Activated CD4-positive, alpha-beta T cell treated with anti-CD3 and anti-CD28 coated beads for 1 hour (primary cell): ENCODE measurements at regions not wholly inside any gene's neighbourhood (a gene's known extent, or its start where the extent isn't known, plus 50 kb on each side); places are given as distances from the start of the nearest gene placed in this dataset.
"Not testable (repeated sequence)": the region's sequence is repeated elsewhere in the genome, so short reads cannot be mapped to it uniquely, and the experiment has no call there.

Experiments used
- DNase-seq: peaks from one replicate; pipeline ENCODE4 v3.0.0-alpha.2; 2020

GRCh38 chr13:24563087-24563486 lies 50.5 kb upstream of the PARP4 start:
- no peak for DNase-seq

GRCh38 chr13:24563971-24564370 lies 51.4 kb upstream of the PARP4 start:
- DNase-seq, result not testable (repeated sequence)

DNA sequence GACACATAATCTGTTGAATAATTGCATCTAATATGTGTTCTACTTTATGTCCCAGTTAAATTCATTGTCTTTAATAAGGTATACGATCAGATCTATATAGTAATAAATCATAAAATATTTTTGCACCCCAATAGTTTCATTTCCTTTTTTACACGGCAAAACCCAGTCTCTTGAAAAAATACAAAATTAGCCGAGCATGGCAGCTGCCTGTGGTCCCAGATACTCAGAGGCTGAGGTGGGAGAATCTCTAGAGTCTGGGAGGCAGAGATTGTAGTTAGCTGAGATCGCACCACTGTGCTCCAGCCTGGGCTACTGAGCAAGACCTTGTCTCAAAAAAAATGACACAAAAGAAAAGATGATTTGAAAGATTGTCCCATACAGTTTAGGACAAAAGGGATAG lies 52.3 kb upstream of the PARP4 start:
- DNase-seq, result no peak

GRCh38 chr13:24567593-24567992 lies 55.0 kb upstream of the PARP4 start:
- DNase-seq, result not testable (repeated sequence)

- no peak for DNase-seq
Measured at GRCh38 chr13:24574847-24575246, 62.3 kb upstream of the PARP4 start.

DNA sequence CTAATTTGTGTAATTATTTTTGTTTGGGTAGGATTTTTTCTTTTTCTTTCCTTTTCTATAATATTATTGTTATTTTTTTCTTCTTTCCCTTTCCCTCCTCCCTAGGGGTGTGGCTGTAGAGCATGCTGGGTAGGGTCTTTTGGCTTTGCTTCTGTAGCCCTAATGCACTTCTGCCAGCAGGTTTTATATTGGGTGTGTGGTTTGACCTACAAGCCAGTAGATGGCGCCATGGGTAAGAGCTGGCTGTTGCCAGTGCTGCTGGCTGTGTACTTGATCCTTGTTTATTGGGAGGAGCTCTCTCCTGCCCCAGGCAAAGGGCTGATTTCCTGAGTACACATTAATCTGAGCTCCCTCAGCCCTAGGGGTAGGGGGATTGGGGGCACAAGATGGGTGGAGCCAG lies 67.7 kb upstream of the PARP4 start:
- DNase-seq, result not testable (repeated sequence)

DNA sequence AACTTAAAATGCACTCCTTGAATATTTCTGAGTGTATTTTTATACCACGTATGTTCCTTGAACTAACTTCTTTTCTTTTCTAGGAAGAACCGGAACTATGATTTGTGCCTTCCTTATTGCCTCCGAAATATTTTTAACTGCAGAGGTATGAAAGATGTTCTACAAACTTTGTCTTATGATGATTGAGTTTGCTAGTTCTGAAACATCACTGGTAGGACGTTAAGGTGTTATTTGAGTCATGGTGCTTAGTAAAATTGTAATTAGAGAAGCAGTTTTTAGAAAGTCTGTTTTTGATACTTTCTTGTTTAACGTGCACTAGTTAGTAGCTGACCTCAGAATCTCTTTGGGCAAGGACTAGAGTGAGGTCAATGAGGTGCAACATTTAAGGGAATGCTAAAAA lies 69.0 kb upstream of the PARP4 start:
- not testable (repeated sequence) for DNase-seq

DNA sequence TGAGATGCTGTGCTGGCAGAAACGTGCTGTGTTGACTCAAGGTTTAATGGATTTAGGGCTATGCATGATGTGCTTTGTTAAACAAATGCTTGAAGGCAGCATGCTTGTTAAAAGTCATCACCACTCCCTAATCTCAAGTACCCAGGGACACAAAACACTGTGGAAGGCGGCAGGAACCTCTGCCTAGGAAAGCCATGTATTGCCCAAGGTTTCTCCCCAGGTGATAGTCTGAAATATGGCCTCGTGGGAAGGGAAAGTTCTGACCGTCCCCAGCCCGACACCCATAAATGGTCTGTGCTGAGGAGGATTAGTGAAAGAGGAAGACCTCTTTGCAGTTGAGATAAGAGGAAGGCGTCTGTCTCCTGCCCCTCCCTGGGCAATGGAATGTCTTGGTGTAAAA lies 79.1 kb upstream of the PARP4 start:
- DNase-seq, result not testable (repeated sequence)

- DNase-seq, result not testable (repeated sequence)
Measured at GRCh38 chr13:24597906-24598670, 82.1 kb upstream of the ATP12A start.

DNA sequence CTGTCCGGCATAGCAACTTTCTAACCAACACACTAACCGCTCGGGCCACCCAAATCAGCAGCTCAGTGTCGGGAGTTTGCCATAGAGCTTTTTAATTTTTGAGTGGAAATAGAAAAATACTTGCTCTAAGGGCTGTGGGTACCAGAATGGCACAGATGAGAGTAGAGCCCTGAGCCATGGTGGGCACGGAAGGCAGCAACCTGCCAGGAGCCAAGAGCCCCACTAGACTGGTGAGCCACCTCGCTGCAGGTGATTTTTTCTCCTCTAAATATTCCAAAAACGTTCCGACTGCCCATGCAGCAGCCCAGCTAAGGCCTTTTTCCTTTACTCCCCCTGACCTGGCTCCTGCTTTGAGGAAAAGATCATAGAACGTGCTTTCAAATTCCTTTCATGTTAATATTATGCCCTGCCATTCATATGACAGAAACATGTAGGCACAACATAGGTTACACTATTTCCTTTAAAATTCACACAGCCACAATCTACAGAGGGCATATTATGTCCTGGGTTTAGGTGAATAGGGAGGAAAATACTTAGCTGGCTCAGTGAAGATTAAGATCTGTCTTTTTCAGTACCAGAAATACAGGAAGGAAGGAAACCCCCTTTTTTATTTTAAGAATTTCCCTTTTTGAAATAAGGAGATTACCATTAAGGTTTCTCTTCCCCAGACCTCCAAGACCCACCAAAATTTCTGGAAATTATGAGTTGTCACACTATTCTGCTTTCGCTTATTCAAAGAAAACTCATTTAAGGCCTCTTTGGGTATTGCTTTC lies 81.0 kb upstream of the ATP12A start:
- DNase-seq, result not testable (repeated sequence)

DNA sequence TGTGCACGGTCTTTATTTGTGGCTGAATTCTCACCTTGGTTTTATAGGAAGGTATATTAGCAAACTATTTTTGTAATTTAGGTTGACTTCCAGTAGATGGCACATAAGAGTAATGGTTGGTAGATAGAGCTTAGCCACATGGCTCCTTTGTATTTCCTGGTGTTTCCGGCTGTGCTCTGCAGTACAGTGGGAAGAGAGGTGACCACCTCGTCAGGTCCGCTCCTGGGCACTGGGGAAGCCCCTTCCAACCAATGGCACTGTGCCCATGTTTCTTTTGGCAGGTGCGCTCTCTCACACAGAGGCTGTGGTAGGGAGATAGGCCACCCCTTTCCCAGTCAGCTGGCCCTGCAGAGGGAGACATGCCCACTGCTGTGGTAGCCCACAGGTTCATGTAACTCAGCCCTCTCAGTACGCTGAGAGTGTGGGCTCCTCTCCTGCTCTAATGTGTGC lies 74.3 kb upstream of the ATP12A start:
- DNase-seq, result no peak

- no peak for DNase-seq
Measured at GRCh38 chr13:24606486-24607170, 73.6 kb upstream of the ATP12A start.

DNA sequence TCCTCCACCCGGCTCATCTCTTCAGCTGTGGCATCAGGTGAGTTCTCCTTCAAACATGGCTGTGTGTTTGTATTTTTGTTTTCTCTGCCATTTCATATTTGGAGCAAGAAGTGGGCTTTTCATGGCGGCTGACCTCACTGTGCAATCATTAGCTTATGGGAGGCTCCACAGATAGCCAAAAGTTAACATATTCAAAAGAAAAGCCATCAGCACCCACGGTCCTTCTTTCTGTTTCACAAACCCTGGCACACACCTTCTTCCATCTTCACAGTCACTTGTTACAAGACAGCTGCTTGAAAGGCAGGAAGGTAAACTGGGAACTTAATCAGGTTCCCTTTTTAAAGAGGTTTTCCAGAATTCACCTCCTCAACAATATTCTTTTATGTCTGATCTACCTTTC lies 69.3 kb upstream of the ATP12A start:
- no peak for DNase-seq

GRCh38 chr13:24612726-24613125 lies 67.5 kb upstream of the ATP12A start:
- DNase-seq, result no peak

GRCh38 chr13:24613128-24613527 lies 67.1 kb upstream of the ATP12A start:
- DNase-seq, result no peak

- DNase-seq, result no peak
Measured at GRCh38 chr13:24613755-24614154, 66.5 kb upstream of the ATP12A start.

GRCh38 chr13:24614306-24615080 lies 65.7 kb upstream of the ATP12A start:
- DNase-seq, result no peak

- DNase-seq, result no peak
Measured at GRCh38 chr13:24615114-24615513, 65.1 kb upstream of the ATP12A start.

DNA sequence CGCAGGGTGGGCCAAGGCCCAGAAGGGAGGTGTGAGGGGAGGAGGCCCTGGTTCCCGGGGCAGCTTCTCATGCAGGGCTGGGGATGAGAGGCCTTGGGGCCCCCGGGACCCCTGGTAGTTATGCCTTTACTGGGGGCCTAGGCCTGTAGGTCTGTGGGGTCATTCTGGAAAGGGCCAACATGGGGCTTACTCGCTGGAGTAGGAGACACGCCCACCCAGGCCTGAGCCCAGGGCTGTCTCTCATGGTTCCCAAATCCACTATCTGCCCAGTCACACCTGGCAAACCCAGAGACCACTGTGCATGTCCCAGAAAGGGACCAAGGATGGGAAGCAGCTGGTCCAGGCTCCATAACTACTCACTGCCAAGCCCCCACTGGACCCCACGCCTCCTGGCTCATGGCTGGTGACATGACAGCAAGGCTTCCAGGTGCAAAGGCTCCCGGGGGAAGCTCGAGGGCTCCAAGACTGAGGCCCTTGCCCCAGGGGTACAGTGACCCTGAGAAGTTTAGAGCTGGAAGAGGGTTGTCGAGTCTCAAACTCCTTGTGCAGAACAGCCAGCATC lies 64.2 kb upstream of the ATP12A start:
- DNase-seq, result no peak

DNA sequence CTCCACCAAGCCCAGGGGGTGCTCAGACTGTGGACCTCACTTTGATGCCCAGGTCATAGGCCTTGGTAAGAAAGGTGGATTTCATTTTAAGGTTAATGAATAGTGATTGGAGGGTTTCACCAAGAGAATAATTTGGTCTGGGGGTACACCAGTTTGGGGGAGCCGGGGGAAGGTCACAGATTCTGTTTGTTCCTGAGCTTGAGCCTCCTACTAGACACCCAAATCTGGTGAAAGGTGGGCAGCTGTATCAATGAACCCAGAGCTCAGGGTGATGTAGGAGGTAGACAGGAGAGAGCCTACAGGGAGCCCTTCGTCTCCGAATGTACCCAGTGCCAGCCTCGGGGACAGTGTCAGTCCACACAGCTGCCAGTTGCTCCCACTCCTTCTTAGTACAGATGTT lies 63.7 kb upstream of the ATP12A start:
- no peak for DNase-seq

DNA sequence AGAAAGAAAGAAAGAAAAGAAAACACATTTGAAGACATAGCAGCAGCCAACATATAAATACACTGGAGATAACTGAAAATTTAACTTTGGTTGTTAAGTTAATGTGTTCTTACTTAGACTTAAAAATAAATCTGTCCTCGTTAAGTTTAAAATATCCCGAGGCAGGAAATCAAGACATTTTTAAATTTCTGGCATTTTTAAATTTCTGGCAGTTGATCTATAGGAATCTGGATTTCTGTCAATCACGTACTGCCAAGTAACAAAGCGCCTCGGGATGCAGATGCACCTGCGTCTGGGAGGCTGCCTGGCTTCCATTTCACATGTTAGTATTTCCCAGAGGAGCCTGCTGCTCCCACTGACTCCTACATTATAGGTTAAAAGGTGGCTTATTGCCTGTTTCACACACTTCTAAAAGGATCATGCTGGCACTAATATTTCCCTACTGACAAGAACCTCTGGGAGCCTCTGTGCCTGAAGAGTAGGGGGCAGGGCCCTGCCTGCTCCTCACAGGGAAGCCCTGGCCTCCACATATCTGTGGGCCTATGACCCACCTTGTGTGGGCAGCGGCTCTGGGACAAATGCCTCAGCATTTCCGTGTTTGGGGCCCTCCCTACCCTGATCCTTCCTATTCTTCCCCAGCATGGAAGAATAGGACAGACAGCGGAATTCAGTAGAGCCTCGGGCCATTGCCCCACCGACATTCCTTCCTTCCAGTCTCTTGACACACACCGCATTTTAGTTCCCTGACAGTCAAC lies 62.8 kb upstream of the ATP12A start:
- no peak for DNase-seq
